IMR-90 (cell line): ENCODE measurements at regions not wholly inside any gene's neighbourhood (a gene's known extent, or its start where the extent isn't known, plus 50 kb on each side); places are given as distances from the start of the nearest gene placed in this dataset.

Source experiments
- ATAC-seq: fragments of 200-7000 bp; cut with Tn5 transposase; 2 replicates; pipeline ENCODE4 v1.9.1; 2020; ENCODE audit warnings: low read depth, mild to moderate bottlenecking, moderate library complexity
- BruUV-seq: library from RNA; stranded (reverse); fragments of 400-500 nt; replicated peaks from 2 replicates; lab custom pipeline; 2021; lab: Mats Ljungman, UMichigan
- CTCF ChIA-PET: fragments of 300-600 bp; formaldehyde crosslinking; extraction: SDS; loops from one replicate; lab custom pipeline; 2021; ENCODE audit warnings: antibody characterized with exemption; lab: Yijun Ruan, JAX
- POLR2A ChIA-PET: fragments of 300-600 bp; sonication (Branson Sonifier 250); formaldehyde crosslinking; loops from one replicate; lab custom pipeline; 2022; ENCODE audit warnings: antibody characterized with exemption; ENCODE audit not compliant: unreplicated experiment; lab: Charles Lee
- DNase-seq: peaks from one replicate; pipeline ENCODE4 v3.0.0; 2013
- H2AFZ ChIP-seq: replicated peaks from 2 replicates; pipeline ENCODE3; 2013; ENCODE audit warnings: low read length, mild to moderate bottlenecking; ENCODE audit not compliant: poor library complexity
- H2AK5ac ChIP-seq: 2 replicates; pipeline ENCODE4 v1.6.1; 2013; ENCODE audit warnings: low read depth, low read length, inconsistent platforms
- H2AK9ac ChIP-seq: replicated peaks from 2 replicates; pipeline ENCODE3; 2013; ENCODE audit warnings: mild to moderate bottlenecking, low read depth, low read length, moderate library complexity; ENCODE audit not compliant: poor library complexity
- H2BK120ac ChIP-seq: 2 replicates; pipeline ENCODE4 v1.6.1; 2013; ENCODE audit warnings: low read depth, low read length, inconsistent platforms
- H2BK15ac ChIP-seq: 3 replicates; pipeline ENCODE4 v1.6.1; 2013; ENCODE audit warnings: low read depth, low read length, inconsistent platforms
- H2BK20ac ChIP-seq: 2 replicates; pipeline ENCODE4 v1.6.1; 2013; ENCODE audit warnings: low read depth, mild to moderate bottlenecking, inconsistent platforms, low read length, moderate library complexity
- H2BK5ac ChIP-seq: 2 replicates; pipeline ENCODE4 v1.6.1; 2013; ENCODE audit warnings: mild to moderate bottlenecking, low read depth, low read length, inconsistent platforms; ENCODE audit not compliant: poor library complexity, severe bottlenecking
- H3K14ac ChIP-seq: replicated peaks from 2 replicates; pipeline ENCODE4 v1.6.1; 2013; ENCODE audit warnings: low read depth, low read length, inconsistent platforms
- H3K18ac ChIP-seq: 2 replicates; pipeline ENCODE4 v1.6.1; 2013; ENCODE audit warnings: low read depth, low read length, control low read depth
- H3K23ac ChIP-seq: 2 replicates; pipeline ENCODE4 v1.6.1; 2013; ENCODE audit warnings: low read depth, low read length, inconsistent platforms
- H3K27ac ChIP-seq: 2 replicates; pipeline ENCODE4 v1.5.1; 2013; ENCODE audit warnings: mild to moderate bottlenecking, control low read depth, low read length; ENCODE audit not compliant: insufficient read depth
- H3K27me3 ChIP-seq: 2 replicates; pipeline ENCODE4 v1.6.1; 2013; ENCODE audit warnings: low read length; ENCODE audit not compliant: control insufficient read depth, insufficient read depth
- H3K36me3 ChIP-seq: 2 replicates; pipeline ENCODE4 v1.6.1; 2013; ENCODE audit warnings: low read length, mixed read lengths; ENCODE audit not compliant: control insufficient read depth, insufficient read depth
- H3K4ac ChIP-seq: 2 replicates; pipeline ENCODE4 v1.6.1; 2013; ENCODE audit warnings: low read depth, low read length, inconsistent platforms
- H3K4me1 ChIP-seq: 2 replicates; pipeline ENCODE4 v1.6.1; 2013; ENCODE audit warnings: low read length, mixed read lengths; ENCODE audit not compliant: control insufficient read depth, insufficient read depth
- H3K4me2 ChIP-seq: 2 replicates; pipeline ENCODE4 v1.6.1; 2013; ENCODE audit warnings: low read depth, mild to moderate bottlenecking, control low read depth, low read length, moderate library complexity
- H3K4me3 ChIP-seq: 2 replicates; pipeline ENCODE4 v1.5.1; 2013; ENCODE audit warnings: low read depth, mild to moderate bottlenecking, control low read depth, low read length, moderate library complexity; ENCODE audit not compliant: insufficient read depth
- H3K56ac ChIP-seq: 2 replicates; pipeline ENCODE4 v1.6.1; 2013; ENCODE audit warnings: low read length, inconsistent platforms; ENCODE audit not compliant: insufficient read depth; ENCODE audit errors: extremely low read depth
- H3K79me1 ChIP-seq, 2 experiments: 2 replicates each; pipeline ENCODE4 v1.6.1; 2013; ENCODE audit warnings: low read length in 2 of 2, inconsistent platforms in 1 of 2, low read depth in 1 of 2
- H3K9ac ChIP-seq: 2 replicates; pipeline ENCODE4 v1.6.1; 2013; ENCODE audit warnings: low read depth, low read length, control low read depth
- H3K9me1 ChIP-seq: 2 replicates; pipeline ENCODE4 v1.6.1; 2013; ENCODE audit warnings: low read length, inconsistent platforms; ENCODE audit not compliant: insufficient read depth
- H3K9me3 ChIP-seq: 2 replicates; pipeline ENCODE4 v1.6.1; 2013; ENCODE audit warnings: low read length; ENCODE audit not compliant: control insufficient read depth, insufficient read depth
- H4K20me1 ChIP-seq: 2 replicates; pipeline ENCODE4 v1.6.1; 2013; ENCODE audit warnings: low read length, inconsistent platforms; ENCODE audit not compliant: insufficient read depth
- H4K5ac ChIP-seq: 2 replicates; pipeline ENCODE4 v1.6.1; 2013; ENCODE audit warnings: mild to moderate bottlenecking, low read depth, low read length, control low read depth
- H4K8ac ChIP-seq, 2 experiments: 2 replicates each; pipeline ENCODE4 v1.6.1; 2013; ENCODE audit warnings: low read depth in 2 of 2, low read length in 2 of 2, control low read depth in 1 of 2, inconsistent platforms in 1 of 2
- H4K91ac ChIP-seq: 2 replicates; pipeline ENCODE4 v1.6.1; 2013; ENCODE audit warnings: low read depth, low read length, inconsistent platforms; ENCODE audit not compliant: insufficient read depth
- CEBPB ChIP-seq: IDR thresholded peaks from 2 replicates; pipeline ENCODE4 v1.6.1; 2012; ENCODE audit warnings: low read depth, low read length, improper control_type of control experiment
- CHD1 ChIP-seq: IDR thresholded peaks from 2 replicates; pipeline ENCODE4 v1.6.1; 2012; ENCODE audit warnings: low read depth, low read length, improper control_type of control experiment
- ELK1 ChIP-seq: fragments of 150-350 bp; IDR thresholded peaks from 2 replicates; pipeline ENCODE4 v1.6.1; 2016; ENCODE audit warnings: low read depth, mild to moderate bottlenecking, low read length, moderate library complexity, borderline replicate concordance
- FOS ChIP-seq: fragments of 150-350 bp; IDR thresholded peaks from 2 replicates; pipeline ENCODE4 v1.6.1; 2016; ENCODE audit warnings: low read depth, low read length
- MAFK ChIP-seq: IDR thresholded peaks from 2 replicates; pipeline ENCODE4 v1.6.1; 2012; ENCODE audit warnings: low read depth, low read length, improper control_type of control experiment
- MAZ ChIP-seq: IDR thresholded peaks from 2 replicates; pipeline ENCODE4 v1.6.1; 2012; ENCODE audit warnings: low read depth, mild to moderate bottlenecking, low read length, improper control_type of control experiment, moderate library complexity, borderline replicate concordance
- NFE2L2 ChIP-seq: fragments of 150-350 bp; IDR thresholded peaks from 2 replicates; pipeline ENCODE4 v1.6.1; 2016; ENCODE audit warnings: low read depth, mild to moderate bottlenecking, low read length
- POLR2A ChIP-seq: IDR thresholded peaks from 2 replicates; pipeline ENCODE4 v1.6.1; 2012; ENCODE audit warnings: mild to moderate bottlenecking, low read depth, low read length
- RAD21 ChIP-seq: IDR thresholded peaks from 2 replicates; pipeline ENCODE4 v1.6.1; 2012; ENCODE audit warnings: low read length, improper control_type of control experiment
- RFX5 ChIP-seq: IDR thresholded peaks from 2 replicates; pipeline ENCODE4 v1.8.0; 2012; ENCODE audit warnings: low read depth, mild to moderate bottlenecking, low read length, moderate library complexity
- SMC3 ChIP-seq: fragments of 150-350 bp; IDR thresholded peaks from 2 replicates; pipeline ENCODE4 v1.6.1; 2016; ENCODE audit warnings: low read depth, mild to moderate bottlenecking, antibody characterized with exemption, low read length, moderate library complexity
- WGBS, 2 experiments: methylation state at CpG; one replicate each; pipeline versions ENCODE4 v1.1.5 to v1.1.7; 2013; ENCODE audit warnings: missing lambda C conversion rate in 2 of 2; ENCODE audit not compliant: insufficient read length in 1 of 2; ENCODE audit errors: extremely low coverage in 2 of 2; 5-methylcytosine and 5-hydroxymethylcytosine counted together
- dilution Hi-C: fragments of 300-500 bp; cut with HindIII; formaldehyde crosslinking; loops from one replicate; pipeline ENCODE4 v1.14.3; 2018; ENCODE audit warnings: low sequenced_read_pairs; ENCODE audit not compliant: unreplicated experiment
- in situ Hi-C: fragments of 300-500 bp; cut with MboI; formaldehyde crosslinking; loops from 3 replicates; pipeline ENCODE4 v1.14.3; 2019; ENCODE audit warnings: low sequenced_read_pairs, inconsistent platforms, mixed read lengths
- intact Hi-C: fragments of 100-400 bp; cut with micrococcal nuclease; formaldehyde crosslinking; loops from 2 replicates; pipeline ENCODE4 v1.10.0; 2022
- TF ChIP-seq, protein P1 (sequence below): conservative IDR thresholded peaks from 2 replicates; pipeline ENCODE4 v1.5.1; 2012; ENCODE audit warnings: mild to moderate bottlenecking, low read depth, low read length, improper control_type of control experiment

DNA sequence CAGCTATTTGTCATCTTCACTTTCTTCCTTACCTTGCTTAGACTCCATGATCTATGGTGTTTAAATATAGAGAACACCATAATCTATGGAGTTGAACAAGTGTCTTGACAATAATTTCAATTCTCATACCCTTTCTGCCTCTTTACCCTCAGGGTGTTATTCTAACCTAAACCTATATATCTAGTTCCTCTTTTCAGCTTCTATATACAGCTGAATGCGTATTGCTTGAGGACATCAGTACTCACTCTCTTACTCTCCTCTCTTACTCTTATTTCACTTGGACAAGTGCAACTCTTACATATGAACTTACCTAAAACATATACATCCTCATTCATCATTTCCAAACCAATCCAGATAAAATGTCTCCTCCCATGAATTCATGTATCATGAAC is 187.1 kb downstream of the RAP2B start:
- H3K56ac ChIP-seq, result no peak overlapping the region
- 100% methylated on average over 1 of the region's 1 CpG; no CpG with 5 or more reads in 1 of the 2 experiments for WGBS, 2 experiments
- no peak overlapping the region for H2BK15ac ChIP-seq
- no peak overlapping the region for H3K4ac ChIP-seq
- no peak overlapping the region for H3K18ac ChIP-seq
- H3K36me3 ChIP-seq, result no peaks in the 10 kb centered on the region
- intact Hi-C loops (no loop called here), dilution Hi-C loops (no loop called here), in situ Hi-C loops (no loop called here)
- ATAC-seq, result no peak
- H4K8ac ChIP-seq, result no peak overlapping the region
- DNase-seq, result no peak
- POLR2A ChIA-PET, result no interaction called here
- no peaks in the 10 kb centered on the region for H4K20me1 ChIP-seq
- H3K4me2 ChIP-seq, result no peak overlapping the region
- H3K9me3 ChIP-seq, result peaks cover 3% of the 10 kb centered on the region; the same call in 1 of the 2 replicates
- H2AK9ac ChIP-seq, result no peak overlapping the region
- no peak overlapping the region for H3K9ac ChIP-seq
- no peak for TF ChIP-seq MAFK
- TF ChIP-seq ELK1, result no peak
- no peak for TF ChIP-seq CEBPB
- no peak for TF ChIP-seq POLR2A
- no peak for TF ChIP-seq FOS
- TF ChIP-seq SMC3, result no peak
- TF ChIP-seq CHD1, result no peak
- no peak for TF ChIP-seq RFX5
- TF ChIP-seq MAZ, result no peak
- no peak for TF ChIP-seq NFE2L2
- no peak for TF ChIP-seq RAD21
- TF ChIP-seq, protein P1, sequence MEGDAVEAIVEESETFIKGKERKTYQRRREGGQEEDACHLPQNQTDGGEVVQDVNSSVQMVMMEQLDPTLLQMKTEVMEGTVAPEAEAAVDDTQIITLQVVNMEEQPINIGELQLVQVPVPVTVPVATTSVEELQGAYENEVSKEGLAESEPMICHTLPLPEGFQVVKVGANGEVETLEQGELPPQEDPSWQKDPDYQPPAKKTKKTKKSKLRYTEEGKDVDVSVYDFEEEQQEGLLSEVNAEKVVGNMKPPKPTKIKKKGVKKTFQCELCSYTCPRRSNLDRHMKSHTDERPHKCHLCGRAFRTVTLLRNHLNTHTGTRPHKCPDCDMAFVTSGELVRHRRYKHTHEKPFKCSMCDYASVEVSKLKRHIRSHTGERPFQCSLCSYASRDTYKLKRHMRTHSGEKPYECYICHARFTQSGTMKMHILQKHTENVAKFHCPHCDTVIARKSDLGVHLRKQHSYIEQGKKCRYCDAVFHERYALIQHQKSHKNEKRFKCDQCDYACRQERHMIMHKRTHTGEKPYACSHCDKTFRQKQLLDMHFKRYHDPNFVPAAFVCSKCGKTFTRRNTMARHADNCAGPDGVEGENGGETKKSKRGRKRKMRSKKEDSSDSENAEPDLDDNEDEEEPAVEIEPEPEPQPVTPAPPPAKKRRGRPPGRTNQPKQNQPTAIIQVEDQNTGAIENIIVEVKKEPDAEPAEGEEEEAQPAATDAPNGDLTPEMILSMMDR, result no peak
- H3K27me3 ChIP-seq, result no peaks in the 10 kb centered on the region; the same call in 1 of the 2 replicates
- H3K4me1 ChIP-seq, result peaks cover 4% of the 10 kb centered on the region
- H2BK120ac ChIP-seq, result no peak overlapping the region
- no peak overlapping the region for H4K5ac ChIP-seq
- no peaks in the 10 kb centered on the region for H3K79me1 ChIP-seq
- H3K4me3 ChIP-seq, result no peak overlapping the region
- H3K27ac ChIP-seq, result no peak overlapping the region
- H2BK20ac ChIP-seq, result no peak overlapping the region
- no peak overlapping the region for H2AK5ac ChIP-seq
- no peak overlapping the region for H2BK5ac ChIP-seq
- BruUV-seq, result no TSS peak
- no peak overlapping the region for H3K23ac ChIP-seq
- H3K14ac ChIP-seq, result no peak overlapping the region
- peaks cover 5% of the 10 kb centered on the region; the same call in 1 of the 2 replicates for H3K9me1 ChIP-seq
- CTCF ChIA-PET, result interaction anchor here (1.1 kb wide), 1 partner anchor 11 kb away, joined by 4 read pairs; no protein-coding TSS in a partner anchor
- H4K91ac ChIP-seq, result no peak overlapping the region
- H2AFZ ChIP-seq, result no peak overlapping the region
